Stomach (tissue), 4 donors: ENCODE measurements at regions not wholly inside any gene's neighbourhood (a gene's known extent, or its start where the extent isn't known, plus 50 kb on each side); places are given as distances from the start of the nearest gene placed in this dataset.

ENCODE experiments used
- EP300 ChIP-seq: sonication (generic); formaldehyde crosslinking; IDR thresholded peaks from one replicate; pipeline ENCODE4 v1.6.1; 2017; ENCODE audit warnings: antibody characterized with exemption
- POLR2A ChIP-seq, 4 donors: fragments of 450-650 bp; IDR thresholded peaks; one replicate each; pipeline ENCODE4 v1.6.1; 2016; ENCODE audit warnings: antibody characterized with exemption in 4 of 4, control low read depth in 2 of 4, mild to moderate bottlenecking in 1 of 4, moderate library complexity in 1 of 4
- TF ChIP-seq, protein P1 (sequence below), 7 experiments: fragments of 450-650 bp in 4 of 7; fragments of 200-600 bp in 3 of 7; sonication (generic) in 3 of 7; IDR thresholded peaks; one replicate each; pipeline ENCODE4 v1.5.1; 2016 to 2019; ENCODE audit warnings: antibody characterized with exemption in 7 of 7, control low read depth in 2 of 7, mild to moderate bottlenecking in 1 of 7

DNA sequence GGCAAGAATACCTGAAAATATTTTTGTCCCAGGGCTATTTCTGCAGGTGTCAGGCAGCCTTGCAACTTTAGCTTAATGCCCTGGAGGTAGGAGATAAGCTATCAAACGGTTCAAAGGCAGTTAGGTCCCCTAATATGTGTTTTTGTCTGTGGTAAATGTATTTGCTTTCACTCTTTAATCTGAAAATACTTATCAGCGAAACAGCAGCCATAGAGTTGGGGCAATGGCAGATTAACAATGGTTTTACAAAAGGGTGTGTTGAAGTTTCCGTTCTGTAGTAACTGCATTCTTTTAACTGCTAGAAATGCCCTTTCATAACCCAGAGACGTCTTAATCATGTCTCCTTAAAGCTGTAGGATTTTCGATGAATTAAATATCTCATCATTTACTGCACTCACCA, 265.0 kb upstream of the TRIB2 start:
- TF ChIP-seq EP300 = no peak
- TF ChIP-seq, protein P1, sequence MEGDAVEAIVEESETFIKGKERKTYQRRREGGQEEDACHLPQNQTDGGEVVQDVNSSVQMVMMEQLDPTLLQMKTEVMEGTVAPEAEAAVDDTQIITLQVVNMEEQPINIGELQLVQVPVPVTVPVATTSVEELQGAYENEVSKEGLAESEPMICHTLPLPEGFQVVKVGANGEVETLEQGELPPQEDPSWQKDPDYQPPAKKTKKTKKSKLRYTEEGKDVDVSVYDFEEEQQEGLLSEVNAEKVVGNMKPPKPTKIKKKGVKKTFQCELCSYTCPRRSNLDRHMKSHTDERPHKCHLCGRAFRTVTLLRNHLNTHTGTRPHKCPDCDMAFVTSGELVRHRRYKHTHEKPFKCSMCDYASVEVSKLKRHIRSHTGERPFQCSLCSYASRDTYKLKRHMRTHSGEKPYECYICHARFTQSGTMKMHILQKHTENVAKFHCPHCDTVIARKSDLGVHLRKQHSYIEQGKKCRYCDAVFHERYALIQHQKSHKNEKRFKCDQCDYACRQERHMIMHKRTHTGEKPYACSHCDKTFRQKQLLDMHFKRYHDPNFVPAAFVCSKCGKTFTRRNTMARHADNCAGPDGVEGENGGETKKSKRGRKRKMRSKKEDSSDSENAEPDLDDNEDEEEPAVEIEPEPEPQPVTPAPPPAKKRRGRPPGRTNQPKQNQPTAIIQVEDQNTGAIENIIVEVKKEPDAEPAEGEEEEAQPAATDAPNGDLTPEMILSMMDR (IDR thresholded peaks at IDR 0.05) = no peak
- TF ChIP-seq POLR2A (IDR thresholded peaks at IDR 0.05) = no peak
